NB4 (cell line): ENCODE measurements at regions not wholly inside any gene's neighbourhood (a gene's known extent, or its start where the extent isn't known, plus 50 kb on each side); places are given as distances from the start of the nearest gene placed in this dataset.

Experiments
- DNase-seq: peaks from one replicate; pipeline ENCODE4 v3.0.0; 2010; ENCODE audit warnings: low read depth
- H3K4me3 ChIP-seq: one replicate; pipeline ENCODE4 v1.5.1; 2011; ENCODE audit warnings: mild to moderate bottlenecking, low read depth, low read length, moderate library complexity
- MYC ChIP-seq: IDR thresholded peaks from 2 replicates; pipeline ENCODE4 v1.6.1; 2011; ENCODE audit warnings: low read depth, low read length
- POLR2A ChIP-seq: IDR thresholded peaks from 2 replicates; pipeline ENCODE4 v1.6.1; 2011; ENCODE audit warnings: mild to moderate bottlenecking; ENCODE audit not compliant: insufficient read length; ENCODE audit errors: extremely low read depth
- TF ChIP-seq, protein P1 (sequence below): IDR thresholded peaks from 2 replicates; pipeline ENCODE4 v1.6.1; 2011; ENCODE audit warnings: low read depth, low read length
- TF ChIP-seq, protein P2 (sequence below): IDR thresholded peaks from one replicate; pipeline ENCODE4 v1.5.1; 2012; ENCODE audit warnings: low read depth, low read length

DNA sequence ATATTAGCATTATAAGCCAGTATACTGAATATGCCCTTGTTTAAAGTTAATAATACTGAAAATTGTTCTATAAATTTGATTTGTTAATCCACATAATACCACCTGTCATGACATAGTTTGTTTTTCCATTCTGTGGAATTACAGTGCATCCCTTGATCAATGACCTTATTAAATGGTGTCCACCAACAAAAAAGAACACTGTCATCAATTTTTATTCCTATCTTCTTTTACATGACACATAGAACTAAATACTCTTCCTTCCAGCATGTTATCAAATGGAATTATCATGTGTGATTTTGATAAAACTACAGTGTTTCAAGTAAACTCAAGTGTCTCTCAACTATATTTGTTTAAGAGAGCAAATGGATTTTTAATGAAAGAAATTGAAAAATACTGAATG, 221.8 kb upstream of the MBL2 start:
- DNase-seq = no peak
- TF ChIP-seq POLR2A (no peak), MYC (no peak)
- TF ChIP-seq, protein P1, sequence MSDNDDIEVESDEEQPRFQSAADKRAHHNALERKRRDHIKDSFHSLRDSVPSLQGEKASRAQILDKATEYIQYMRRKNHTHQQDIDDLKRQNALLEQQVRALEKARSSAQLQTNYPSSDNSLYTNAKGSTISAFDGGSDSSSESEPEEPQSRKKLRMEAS = no peak
- TF ChIP-seq, protein P2, sequence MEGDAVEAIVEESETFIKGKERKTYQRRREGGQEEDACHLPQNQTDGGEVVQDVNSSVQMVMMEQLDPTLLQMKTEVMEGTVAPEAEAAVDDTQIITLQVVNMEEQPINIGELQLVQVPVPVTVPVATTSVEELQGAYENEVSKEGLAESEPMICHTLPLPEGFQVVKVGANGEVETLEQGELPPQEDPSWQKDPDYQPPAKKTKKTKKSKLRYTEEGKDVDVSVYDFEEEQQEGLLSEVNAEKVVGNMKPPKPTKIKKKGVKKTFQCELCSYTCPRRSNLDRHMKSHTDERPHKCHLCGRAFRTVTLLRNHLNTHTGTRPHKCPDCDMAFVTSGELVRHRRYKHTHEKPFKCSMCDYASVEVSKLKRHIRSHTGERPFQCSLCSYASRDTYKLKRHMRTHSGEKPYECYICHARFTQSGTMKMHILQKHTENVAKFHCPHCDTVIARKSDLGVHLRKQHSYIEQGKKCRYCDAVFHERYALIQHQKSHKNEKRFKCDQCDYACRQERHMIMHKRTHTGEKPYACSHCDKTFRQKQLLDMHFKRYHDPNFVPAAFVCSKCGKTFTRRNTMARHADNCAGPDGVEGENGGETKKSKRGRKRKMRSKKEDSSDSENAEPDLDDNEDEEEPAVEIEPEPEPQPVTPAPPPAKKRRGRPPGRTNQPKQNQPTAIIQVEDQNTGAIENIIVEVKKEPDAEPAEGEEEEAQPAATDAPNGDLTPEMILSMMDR = no peak
- H3K4me3 ChIP-seq = no peak overlapping the region

DNA sequence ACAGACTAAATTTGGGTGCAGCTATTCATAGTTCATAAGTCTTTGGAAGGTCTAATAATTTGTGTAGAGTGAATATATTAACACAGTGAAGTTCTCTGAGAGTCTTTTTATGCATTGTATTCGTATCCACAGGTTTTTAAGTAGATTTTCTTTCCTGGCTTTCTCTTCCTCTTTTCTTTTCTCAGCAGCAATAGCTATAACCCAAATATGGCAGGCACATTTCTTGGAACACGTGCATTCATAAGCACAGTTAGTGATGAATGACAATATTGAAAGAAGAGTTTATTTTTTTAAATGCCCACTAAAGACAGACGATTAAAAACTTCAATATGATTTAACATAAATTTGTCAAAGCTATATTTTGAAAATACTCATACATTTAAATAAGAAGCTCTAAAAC, 220.5 kb upstream of the MBL2 start:
- H3K4me3 ChIP-seq = no peak overlapping the region
- TF ChIP-seq MYC (no peak), POLR2A (no peak)
- TF ChIP-seq, protein P1 = no peak
- TF ChIP-seq, protein P2 = no peak
- DNase-seq = no peak

DNA sequence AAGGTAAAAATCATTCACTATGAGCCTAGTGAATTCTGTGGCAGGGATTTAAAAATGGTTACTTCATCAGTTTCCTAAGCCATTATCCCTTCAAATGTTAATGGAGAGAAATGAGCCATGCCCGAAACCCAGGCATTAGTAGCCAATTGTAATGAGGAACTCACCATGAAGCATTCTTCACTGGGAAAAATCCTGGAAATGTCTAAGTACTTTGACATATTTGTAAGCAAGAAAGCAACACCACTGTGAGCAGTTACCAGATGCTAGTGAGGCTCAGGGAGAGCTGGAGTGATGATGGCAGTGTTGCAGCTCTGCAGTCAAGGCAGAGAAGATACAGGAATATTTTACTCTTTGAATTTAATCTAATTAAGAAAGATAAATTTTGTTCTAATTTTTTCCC, 220.0 kb upstream of the MBL2 start:
- no peak for DNase-seq
- TF ChIP-seq MYC (no peak), POLR2A (no peak)
- TF ChIP-seq, protein P2 = no peak
- TF ChIP-seq, protein P1 = no peak
- H3K4me3 ChIP-seq = no peak overlapping the region

DNA sequence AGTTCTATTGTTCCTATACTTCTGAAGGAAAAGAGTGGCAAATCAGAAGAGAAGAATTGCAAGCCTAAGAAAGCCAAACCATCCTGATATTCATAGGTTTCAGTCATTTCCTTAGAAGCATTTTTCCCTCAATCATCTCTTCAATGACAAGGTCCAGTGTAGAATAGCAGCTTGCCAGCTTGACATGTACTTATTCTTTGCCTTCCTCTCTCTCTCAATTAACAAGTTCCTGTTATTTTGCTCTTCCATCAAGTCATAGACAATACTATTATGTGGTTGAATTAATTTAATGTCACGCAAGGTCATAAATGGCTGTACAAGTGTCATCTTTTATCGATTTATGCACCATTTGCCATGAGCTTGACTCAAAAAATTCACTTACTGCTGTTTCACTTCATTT, 216.3 kb upstream of the MBL2 start:
- H3K4me3 ChIP-seq = no peak overlapping the region
- DNase-seq = no peak
- TF ChIP-seq, protein P2 = no peak
- TF ChIP-seq, protein P1 = no peak
- no peak for TF ChIP-seq POLR2A
- no peak for TF ChIP-seq MYC

DNA sequence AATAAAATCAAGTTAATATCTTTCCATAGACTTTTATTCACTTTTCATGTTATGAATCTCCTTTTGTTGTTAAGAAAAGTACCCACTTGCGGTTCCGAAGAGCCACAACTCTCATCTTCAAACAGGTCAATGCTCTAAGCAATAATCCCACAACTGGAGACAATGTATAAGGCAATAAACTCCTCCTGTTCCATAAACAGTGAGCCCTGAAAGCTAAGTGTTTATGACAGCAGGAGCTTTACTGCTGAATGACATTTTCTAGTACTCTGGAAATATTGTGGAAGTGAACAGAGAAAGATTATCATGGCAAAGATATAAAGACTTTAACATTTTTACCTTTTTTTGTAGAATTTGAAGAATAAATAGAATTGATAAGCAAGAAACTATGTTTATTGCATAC, 213.5 kb upstream of the MBL2 start:
- H3K4me3 ChIP-seq = no peak overlapping the region
- TF ChIP-seq, protein P2 = no peak
- TF ChIP-seq MYC = no peak
- TF ChIP-seq, protein P1 = no peak
- TF ChIP-seq POLR2A = no peak
- DNase-seq = no peak

DNA sequence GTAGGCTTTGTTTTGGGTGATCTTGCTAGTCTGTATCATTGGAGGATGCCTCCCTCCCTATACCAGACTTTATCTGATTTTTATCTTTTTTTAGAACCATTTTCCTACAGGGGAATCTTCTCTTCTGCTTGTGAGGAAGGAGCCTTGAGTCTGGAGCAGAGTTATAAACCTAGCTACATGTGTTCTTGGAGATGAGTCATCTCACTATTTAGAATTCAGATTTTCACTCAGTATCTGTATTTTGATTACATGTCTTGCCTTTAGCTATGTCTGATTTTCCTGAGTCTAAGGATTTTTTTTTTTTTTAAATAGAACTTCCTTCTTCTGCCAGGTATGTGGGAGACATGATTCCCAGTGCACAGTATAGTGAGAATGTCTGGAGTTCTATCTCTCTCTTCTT, 211.6 kb upstream of the MBL2 start:
- DNase-seq = no peak
- no peak overlapping the region for H3K4me3 ChIP-seq
- TF ChIP-seq, protein P2 = no peak
- TF ChIP-seq, protein P1 = no peak
- TF ChIP-seq POLR2A (no peak), MYC (no peak)
